ENCODE measurements at regions not wholly inside any gene's neighbourhood (a gene's known extent, or its start where the extent isn't known, plus 50 kb on each side); places are given as distances from the start of the nearest gene placed in this dataset.

DNA sequence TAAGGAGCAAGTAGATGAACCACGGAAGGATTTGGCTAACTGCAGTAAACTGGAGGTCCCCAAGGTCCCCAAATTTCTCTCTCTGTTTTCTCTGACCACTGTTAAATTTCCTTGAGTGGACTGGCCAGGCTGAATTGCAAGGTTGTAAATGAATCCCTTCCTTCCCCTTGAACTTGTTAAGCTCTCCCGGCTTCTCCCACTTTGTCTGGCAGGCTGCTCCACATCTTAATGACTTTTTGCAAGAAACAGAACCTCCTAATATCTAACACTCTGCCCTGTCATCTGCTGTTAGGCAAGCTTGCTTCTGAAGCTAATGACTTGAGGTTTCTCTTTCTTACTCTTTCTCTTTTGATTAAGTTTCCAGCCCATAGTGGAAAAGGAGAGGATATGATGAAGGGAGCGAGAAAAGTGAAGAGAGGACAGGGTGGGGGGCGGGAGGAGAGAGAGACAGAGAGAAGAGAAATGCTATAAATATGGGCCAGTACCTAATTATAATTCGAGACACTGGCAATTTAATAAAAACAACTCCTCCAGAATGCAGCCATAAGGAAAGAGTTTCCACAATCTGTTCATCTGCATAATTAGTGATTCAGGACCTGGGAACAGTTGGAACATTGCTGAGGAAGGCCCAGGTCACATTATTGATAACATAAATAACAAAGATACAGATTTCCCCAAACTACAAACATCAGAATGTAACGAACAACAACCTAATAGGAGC lies 437.3 kb upstream of the MPDZ start:
- DNase-seq (ENCODE audit: low spot score), result no peak

DNA sequence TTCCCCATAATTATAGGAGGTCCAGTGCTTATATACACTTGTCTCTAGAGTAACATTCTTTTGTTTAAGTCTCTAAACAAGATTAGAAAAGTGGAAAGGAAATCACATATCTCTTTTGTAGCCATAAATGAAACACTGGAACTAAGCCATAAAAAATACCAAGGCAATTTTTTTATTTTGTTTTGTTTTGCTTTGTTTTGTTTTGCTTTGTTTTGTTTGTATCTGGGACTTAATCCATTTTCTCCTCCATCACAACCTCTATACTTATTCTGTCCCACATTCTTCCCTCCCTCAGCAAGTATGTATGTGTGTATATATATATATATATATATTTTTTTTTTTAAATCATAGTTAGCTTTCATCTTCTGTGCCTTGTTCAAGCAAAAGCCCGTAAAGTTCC lies 436.6 kb upstream of the MPDZ start:
- DNase-seq (ENCODE audit: low spot score), result no peak

DNA sequence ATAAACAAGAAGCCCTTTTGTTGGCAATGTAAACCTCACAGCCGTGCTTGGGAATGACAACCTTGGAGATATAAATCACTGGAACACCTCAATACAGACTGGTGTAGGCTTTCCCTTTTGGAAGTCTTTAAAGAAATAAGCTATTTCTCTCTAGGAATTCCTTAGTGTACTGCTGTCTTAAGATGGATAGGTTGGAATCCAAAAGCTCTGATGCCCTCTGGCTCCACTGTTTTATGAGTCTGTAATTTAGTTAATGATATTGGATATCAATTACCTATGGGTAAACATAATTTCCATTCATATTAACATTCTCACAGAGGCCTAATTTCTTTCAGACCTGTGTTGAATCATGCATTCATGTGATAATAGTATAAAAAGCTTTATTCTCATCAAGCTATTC lies 435.9 kb upstream of the MPDZ start:
- no peak for DNase-seq (ENCODE audit: low spot score)

DNA sequence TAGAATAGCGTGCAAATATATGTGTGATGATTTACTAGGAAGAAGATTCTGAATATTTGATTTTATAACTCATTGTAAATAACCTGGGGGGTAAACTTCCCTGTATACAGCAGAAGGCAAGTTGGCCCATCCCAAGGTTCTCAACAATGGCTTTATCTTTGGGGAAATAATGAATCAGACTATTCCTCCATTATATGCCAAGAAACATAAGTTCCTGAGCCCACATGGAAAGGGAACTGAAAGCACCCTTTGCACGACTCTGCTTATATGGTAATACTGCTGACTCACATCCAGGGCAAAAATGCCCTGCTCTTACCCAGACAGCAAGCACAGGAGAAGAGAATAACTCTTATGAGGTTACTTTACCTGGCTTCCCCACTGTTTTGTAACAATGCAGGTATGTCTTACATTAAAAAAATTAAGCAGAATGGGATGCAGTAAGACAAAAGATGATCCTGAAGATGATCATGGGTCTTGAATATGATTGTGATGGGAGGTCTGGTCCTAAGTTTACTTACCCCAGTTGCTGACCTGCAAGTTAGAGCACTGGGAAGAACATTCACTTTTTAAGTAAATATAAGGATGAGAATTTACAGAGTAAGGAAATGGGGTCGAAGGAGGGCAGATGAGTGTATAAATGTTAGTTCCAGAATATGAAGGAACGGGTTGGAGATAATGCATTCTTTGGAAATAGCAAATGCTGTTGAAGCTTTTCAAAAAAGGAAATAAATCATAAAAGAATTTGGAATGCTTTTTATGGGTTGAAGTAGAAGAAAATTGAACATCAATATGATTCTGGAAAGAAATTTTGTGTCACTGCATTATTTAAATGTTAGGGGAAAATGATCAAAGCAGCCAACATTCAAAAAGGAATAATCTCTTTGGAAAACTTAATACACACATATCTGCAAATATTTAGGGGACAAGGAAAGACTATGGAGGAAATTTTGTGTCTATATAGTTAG lies 428.4 kb upstream of the MPDZ start:
- DNase-seq (ENCODE audit: low spot score), result no peak

DNA sequence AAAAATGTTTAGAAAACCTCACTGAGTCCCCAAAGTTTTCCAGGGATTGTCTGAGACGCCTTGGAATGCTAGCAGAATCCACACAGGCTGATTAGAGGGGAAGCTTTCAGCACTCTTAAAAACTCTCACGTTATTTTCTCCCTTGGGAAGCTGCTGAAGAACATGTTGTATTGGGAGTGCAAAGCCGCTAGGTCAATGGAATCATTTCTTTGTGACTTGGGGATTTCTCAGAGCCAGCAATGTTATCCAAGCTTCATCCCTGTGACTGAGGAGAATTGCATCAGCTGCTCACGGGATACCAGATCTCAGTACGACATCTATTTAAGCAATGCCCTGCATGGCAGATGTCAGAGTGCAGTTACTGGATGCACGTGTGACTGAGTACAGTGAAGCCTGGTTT lies 426.4 kb upstream of the MPDZ start:
- DNase-seq (ENCODE audit: low spot score), result peak; percentile 18

DNA sequence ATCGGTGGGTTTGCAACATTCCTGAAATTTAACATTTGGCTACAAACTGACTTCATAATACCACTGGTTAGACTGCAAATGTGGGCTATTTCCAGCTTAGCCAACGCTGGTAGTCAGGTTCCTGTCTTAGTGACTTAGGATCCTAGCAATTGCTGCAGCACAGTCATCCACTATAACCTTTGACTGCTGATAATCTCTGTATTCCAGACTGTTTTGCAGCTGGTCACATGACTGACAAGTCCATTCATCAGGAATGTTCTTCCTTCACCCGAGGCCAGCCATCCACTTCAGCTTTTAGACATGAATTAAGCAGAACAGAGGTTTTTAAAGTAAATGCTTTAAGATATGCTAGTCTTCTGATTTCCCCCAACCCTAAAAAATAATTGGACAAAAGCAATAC lies 425.9 kb upstream of the MPDZ start:
- no peak for DNase-seq (ENCODE audit: low spot score)

DNA sequence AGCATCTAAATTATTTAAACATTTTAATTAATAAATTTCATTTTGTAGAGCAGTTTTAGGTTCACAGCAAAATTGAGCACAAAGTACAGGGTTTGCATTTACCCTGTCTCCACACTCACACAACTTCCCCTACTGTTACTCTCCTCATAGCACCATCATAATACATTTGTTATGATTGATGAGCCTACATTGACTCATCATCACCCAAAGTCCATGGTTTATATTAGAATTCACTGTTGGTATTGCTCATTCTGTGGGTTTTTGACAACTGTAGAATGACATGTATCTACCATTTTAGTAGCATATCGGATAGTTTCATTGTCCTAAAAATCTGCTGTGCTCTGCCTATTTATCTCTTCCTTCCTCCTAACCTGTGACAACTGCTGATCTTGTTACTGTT lies 411.1 kb upstream of the MPDZ start:
- no peak for DNase-seq (ENCODE audit: low spot score)

DNA sequence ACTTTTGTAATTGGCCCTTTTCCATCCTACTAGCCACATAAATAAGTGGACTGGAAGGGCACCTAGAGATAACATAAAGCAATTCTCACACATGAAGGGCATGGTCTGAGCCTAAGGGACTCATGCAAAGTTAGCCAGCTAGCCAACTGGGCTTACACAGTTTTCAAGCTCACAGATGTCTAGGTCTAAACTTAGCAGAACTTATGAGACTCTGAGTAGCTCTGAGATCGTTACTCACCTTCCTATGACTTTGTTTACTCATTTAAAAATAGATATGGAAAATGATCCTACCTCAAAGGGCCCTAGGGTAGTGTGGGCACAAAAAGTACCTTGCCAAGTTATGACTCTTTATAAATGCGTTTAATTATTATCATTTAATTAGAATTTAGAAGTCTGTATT lies 410.4 kb upstream of the MPDZ start:
- no peak for DNase-seq (ENCODE audit: low spot score)

DNA sequence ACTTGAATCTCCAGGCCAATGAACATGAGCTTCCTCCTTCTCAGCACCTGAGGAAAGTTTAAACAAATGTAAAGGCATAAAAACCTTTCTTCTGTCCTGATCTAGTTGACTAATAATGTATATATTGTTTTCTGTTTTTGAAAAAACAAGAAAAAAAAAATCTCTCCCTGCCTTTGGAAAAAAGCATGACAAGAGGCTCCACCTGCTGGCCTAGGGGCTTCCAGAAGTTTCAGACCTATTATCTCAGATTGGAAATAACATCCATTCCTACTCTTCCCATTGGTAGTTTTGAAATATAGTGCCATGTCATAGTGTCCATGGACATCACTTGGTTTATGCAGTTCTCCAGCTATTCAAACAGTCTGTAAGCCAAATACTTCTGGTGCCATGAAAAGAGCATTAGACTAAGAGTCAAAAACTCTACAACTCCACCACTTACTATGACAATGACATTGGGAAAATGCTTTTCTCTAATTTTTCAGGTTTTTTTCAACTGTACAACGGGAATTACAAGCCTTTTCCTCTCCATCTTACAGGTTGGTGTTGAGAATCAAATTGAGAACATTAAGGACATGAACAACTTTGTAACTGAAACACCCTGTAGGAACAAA lies 409.6 kb upstream of the MPDZ start:
- no peak for DNase-seq (ENCODE audit: low spot score)

DNA sequence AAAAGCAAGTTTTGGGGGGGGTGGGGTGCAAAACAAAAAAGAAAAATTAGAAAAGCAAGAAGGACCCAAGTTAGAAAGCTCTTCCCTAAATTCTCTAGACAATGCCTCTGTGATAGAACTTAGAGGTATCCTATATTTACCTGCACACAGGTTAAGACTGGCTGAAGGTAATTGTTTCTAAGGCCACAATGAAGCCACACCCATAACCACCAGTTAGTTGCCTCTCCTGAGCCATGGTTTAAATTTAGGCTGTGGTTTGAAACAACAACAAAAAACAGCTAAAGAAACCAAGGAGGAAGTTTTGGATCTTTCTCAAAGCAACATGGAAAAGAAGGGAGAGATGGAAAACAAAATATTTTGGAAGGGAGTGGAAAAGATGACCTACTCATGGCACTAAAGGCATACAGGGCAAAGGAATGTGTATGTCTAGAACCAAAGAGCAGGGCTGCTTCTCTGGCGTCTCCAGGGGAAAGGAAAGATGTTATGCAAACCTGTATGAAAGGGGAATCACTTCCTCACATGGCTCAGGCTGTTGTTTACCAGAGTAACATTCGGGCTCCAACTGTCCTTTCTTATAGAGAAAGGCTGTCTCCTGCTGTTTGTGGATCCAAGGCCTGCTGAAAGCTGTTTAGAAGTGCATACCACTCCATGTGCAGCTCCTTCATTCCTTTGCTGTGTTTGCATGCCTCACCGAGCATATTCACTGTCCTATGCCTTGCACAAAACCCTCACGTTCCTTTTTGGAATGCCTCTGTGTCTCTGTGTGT lies 408.9 kb upstream of the MPDZ start:
- DNase-seq (ENCODE audit: low spot score), result no peak

DNA sequence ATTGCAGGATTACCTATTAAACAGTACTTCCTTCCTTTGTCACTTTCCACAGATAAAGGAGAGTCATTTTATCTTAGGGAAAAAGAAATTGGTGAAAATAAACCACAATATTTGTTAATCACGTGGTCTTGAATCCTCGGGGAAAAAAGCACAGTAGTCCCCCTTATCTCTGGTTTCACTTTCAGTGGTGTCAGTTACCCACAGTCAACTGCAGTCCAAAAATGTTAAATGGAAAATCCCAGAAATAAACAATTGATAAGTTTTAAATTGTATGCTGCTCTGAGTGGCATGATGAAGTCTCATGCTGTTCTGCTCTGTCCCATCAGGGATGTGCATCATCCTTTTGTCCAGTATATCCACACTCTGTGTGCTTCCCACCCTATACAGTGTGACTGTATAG lies 405.2 kb upstream of the MPDZ start:
- no peak for DNase-seq (ENCODE audit: low spot score)

DNA sequence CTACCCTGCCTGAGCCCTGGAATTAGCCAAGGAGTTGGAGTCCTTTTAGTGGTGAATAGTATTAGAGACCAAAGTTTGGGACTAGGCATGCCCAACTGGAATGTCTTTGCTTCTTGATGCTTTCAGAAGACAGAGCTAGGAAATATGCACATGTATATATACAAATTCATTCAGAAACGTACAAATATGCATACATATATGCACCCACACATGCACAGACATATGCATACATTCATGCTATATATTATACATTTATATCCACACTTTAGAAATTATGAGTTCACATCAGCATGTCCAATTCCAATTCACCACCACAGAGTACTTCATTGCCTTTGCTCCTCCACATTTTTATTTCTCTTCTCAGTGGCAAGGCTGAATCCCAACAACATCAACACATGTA lies 398.3 kb upstream of the MPDZ start:
- no peak for DNase-seq (ENCODE audit: low spot score)

DNA sequence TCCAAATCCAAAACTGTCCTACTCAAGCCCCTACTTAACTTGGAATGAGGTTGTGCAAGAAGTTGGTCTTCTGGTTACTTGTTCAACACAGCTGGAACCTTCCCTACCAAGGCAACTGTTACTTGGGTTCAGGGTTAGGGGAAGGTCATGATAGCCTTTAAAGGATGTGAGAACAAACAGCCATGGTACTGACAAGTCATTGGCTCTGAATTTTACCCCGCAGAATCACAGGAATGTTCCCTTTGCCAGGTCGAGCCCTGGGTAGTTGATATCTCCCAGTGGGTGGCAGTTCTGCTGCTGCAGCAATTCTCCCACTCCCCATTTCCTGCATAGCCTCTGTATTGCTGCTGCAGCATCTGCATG lies 396.1 kb upstream of the MPDZ start:
- DNase-seq (ENCODE audit: low spot score), result no peak

DNA sequence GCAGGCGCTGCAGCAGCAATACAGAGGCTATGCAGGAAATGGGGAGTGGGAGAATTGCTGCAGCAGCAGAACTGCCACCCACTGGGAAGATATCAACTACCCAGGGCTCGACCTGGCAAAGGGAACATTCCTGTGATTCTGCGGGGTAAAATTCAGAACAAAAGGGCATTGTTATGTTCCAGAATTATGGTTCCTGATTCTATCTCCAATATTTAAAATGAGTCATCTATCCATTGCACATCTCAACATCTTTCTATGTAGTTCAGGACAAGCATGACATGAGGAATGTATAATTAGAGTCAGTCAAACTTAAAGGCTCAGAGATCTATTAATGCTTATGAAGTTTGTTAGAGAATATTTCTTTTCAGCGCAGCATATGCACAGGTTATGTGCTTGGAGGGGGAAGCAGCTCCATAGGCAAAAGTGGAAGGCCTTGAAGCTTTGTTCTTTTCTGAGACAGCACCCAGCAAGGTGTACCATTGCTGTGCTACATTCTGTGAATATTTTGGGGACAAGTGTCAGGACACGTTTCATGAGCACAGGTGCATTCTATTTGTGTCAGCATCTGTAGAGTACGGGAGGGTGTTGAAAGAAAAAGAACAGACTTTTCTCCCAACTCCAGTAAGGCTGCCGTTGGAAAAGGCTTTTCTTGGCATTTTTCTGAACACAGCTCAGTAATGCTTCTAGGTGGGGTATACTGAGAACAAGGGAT lies 395.6 kb upstream of the MPDZ start:
- DNase-seq (ENCODE audit: low spot score), result no peak

DNA sequence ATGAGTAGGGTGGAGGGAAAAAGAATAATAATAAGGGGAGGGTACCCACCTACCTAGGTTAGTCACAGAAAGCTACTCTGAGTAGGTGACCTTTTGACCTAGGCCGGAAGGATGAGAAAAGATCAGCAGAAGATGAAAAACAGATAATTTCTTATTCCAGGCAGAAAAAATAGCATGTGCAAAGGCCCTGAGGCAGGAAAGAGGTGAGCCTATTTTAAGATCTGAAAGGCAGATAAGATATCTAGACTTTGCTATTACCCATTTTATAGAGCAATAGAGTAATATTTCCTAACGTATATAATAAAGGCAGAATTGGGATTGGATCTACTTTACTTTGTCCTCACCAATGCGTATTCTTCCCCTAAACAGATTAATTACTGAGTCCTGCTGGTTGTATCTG lies 393.9 kb upstream of the MPDZ start:
- no peak for DNase-seq (ENCODE audit: low spot score)

DNA sequence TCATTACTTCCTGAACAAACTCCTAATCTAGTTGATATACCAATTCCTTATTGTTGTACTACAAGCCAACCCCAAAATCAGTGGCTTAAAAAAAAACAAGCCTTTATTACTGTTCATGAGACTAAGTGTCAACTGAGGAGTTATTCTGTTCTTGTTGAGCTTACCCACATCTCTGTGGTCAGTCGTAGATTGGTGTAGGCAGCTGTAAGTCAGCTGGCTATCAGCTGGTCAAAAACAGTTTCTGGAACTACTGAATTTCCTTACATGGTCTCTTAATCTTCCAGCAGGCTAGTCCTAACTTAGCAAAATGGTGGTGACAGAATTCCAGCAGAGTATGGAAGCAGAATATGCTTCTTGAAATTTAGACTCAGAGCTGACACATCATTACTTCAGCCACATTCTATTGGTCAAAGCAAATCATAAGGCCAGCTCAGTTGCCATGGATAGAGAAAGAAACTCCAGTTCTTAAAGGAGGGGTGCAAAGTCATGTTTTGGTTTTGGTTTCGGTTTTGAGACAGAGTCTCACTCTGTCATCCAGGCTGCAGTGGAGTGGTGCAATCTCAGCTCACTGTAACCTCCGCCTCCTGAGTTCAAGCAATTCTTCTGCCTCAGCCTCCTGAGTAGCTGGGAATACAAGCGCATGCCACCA lies 386.1 kb upstream of the MPDZ start:
- DNase-seq (ENCODE audit: low spot score), result no peak

DNA sequence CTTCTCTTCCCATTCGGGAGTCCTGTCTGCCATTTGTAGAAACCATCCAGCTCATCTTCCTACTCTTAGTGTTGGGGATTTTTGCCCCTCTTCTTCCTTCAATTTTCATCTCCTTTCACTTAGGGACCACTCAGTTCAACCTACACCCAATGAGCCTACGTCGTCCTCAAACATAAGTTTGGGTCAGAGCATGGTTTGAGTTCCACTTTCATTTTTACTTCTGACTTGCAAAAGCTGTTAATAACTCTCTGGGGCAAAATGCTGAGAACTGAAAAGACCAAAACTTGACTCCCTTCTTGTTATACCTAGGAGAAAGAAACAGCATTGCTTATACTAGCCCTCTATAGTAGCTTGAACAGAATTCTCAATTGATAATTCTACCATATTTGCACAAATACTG lies 381.5 kb upstream of the MPDZ start:
- no peak for DNase-seq (ENCODE audit: low spot score)

DNA sequence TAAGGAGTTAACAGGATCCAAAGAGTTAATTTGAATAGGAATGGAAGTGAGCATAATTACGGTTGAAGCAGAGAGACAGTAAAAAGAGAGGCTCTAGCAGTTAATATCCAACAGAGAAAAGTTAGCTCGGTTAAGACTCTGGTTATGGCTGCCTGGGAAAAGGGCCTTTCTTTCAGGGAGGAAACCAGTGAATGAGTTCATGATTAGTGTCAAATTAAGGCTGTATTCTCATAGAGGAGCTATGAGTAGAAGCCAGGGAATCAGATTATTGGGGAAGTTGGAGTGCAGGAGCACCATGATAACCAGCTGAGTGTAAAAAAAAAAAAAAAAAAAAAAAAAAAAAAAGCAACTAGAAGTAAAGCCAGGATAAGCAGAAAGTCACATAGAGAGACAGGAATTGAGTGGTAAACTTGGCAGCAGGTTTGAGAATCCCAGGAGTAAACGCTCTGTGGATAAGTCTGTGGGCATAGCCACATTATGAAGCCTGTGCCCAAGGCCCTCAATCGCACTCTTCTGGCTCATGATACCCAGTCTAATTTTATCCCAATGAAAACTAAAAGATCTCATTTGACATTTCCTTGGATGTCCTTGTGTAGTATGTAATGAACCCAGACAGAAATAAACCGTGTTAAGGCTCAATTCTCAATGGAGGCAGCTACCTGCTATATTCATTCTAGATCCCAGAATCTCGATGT lies 372.6 kb upstream of the MPDZ start:
- no peak for DNase-seq (ENCODE audit: low spot score)

DNA sequence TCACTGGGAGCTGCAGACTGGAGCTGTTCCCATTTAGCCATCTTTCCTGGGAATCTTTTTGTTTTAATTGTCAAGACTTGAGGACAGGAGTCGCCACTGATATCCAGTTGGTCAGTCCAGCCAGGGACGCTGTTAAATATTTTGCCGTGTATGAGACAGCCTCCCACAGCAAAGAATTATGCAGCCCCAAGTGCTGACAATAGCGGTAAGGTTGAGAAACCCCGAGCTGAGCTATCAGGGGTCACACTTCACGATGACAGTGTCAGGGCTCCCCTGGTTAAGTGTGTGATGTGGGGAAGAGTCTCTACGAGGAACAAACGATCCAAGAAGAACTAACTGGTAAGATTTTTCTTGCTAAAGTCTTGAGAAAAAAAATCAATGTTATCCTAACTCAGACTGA lies 372.0 kb upstream of the MPDZ start:
- DNase-seq (ENCODE audit: low spot score), result no peak

DNA sequence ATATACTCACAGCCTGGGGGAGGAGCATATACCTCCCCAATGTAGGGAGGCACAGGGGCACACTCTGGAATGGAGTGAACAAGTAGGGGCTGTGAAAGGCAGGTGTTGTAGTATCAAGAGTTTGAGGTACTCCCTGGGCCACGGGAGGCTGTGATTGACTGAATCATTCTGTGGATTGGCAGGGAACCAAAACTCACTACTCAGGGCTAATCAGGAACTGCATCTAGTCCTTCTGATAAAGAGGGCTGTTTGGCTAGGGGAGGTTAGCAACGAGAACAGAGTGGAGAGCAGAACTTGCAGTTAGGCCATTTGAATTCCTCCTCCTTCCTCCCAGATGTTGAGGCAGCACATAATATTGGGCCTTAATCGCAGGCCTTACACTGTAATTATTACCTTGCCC lies 369.2 kb upstream of the MPDZ start:
- no peak for DNase-seq (ENCODE audit: low spot score)
